Endodermal cell (in vitro differentiated cells): ENCODE measurements at regions not wholly inside any gene's neighbourhood (a gene's known extent, or its start where the extent isn't known, plus 50 kb on each side); places are given as distances from the start of the nearest gene placed in this dataset.
"Not testable (repeated sequence)": the region's sequence is repeated elsewhere in the genome, so short reads cannot be mapped to it uniquely, and the experiment has no call there.

Experiments used
- DNase-seq: peaks from one replicate; pipeline ENCODE4 v3.0.0-alpha.2; 2017
- H3K27ac ChIP-seq: 2 replicates; pipeline ENCODE4 v1.5.1; 2013; ENCODE audit warnings: mild to moderate bottlenecking, low read depth, low read length, moderate library complexity
- H3K27me3 ChIP-seq: 2 replicates; pipeline ENCODE4 v1.6.1; 2013; ENCODE audit warnings: mild to moderate bottlenecking, low read length, moderate library complexity; ENCODE audit not compliant: insufficient read depth, control insufficient read depth, poor library complexity, severe bottlenecking
- H3K36me3 ChIP-seq: 2 replicates; pipeline ENCODE4 v1.7.0; 2013; ENCODE audit warnings: mild to moderate bottlenecking, low read length, moderate library complexity; ENCODE audit not compliant: control insufficient read depth, insufficient read depth
- H3K4me1 ChIP-seq: one replicate; pipeline ENCODE4 v1.7.0; 2013; ENCODE audit warnings: low read length; ENCODE audit not compliant: control insufficient read depth, insufficient read depth
- H3K4me3 ChIP-seq: 2 replicates; pipeline ENCODE4 v1.5.1; 2013; ENCODE audit warnings: mild to moderate bottlenecking, low read length, moderate library complexity
- H3K9ac ChIP-seq: 2 replicates; pipeline ENCODE4 v1.6.1; 2013; ENCODE audit warnings: mild to moderate bottlenecking, low read length, moderate library complexity; ENCODE audit not compliant: poor library complexity, severe bottlenecking; ENCODE audit errors: extremely low read depth
- H3K9me3 ChIP-seq: 2 replicates; pipeline ENCODE4 v1.6.1; 2013; ENCODE audit warnings: mild to moderate bottlenecking, low read length, moderate library complexity; ENCODE audit not compliant: control insufficient read depth
- H3K27ac Mint-ChIP-seq: 2 replicates; pipeline ENCODE4 v1.8.0; 2020; ENCODE audit warnings: mixed read lengths
- H3K27me3 Mint-ChIP-seq: 2 replicates; pipeline ENCODE4 v1.8.0; 2021; ENCODE audit warnings: mild to moderate bottlenecking, mixed read lengths; ENCODE audit not compliant: insufficient read depth
- H3K36me3 Mint-ChIP-seq: 2 replicates; pipeline ENCODE4 v1.8.0; 2020; ENCODE audit warnings: low read depth, mixed read lengths
- H3K4me1 Mint-ChIP-seq: 2 replicates; pipeline ENCODE4 v1.8.0; 2020; ENCODE audit warnings: mixed read lengths
- H3K4me3 Mint-ChIP-seq: 2 replicates; pipeline ENCODE4 v1.8.0; 2020; ENCODE audit warnings: mild to moderate bottlenecking, moderate library complexity, mixed read lengths
- H3K9me3 Mint-ChIP-seq: 2 replicates; pipeline ENCODE4 v1.8.0; 2020; ENCODE audit warnings: mild to moderate bottlenecking, mixed read lengths
- WGBS, 2 experiments: methylation state at CpG; one replicate each; pipeline versions ENCODE4 v1.1.5 to v1.1.7; 2013; ENCODE audit warnings: missing lambda C conversion rate in 2 of 2, mixed read lengths in 1 of 2; ENCODE audit not compliant: insufficient coverage in 1 of 2, insufficient read length in 1 of 2; 5-methylcytosine and 5-hydroxymethylcytosine counted together
- TF ChIP-seq, protein P1 (sequence below): fragments of 200-600 bp; sonication (generic); conservative IDR thresholded peaks from 2 replicates; pipeline ENCODE4 v1.5.0; 2021; ENCODE audit warnings: antibody characterized with exemption, mild to moderate bottlenecking

DNA sequence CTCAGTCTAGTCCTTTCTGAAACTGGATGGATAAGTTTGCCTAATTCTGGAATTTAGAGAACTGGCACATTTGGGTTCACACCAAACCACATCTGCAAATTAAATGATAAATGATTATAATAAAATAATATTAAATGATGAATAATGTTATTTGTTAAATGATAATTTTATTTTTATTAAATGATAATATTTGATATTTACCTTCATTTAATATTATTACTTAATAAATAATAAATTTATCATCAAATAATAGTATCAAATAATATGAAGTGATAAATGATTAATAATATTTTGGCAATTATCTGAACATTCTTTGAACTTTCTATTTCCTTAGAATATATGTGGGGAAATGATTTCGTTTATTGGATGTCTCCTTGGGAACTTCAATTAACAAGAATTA is 1604.2 kb downstream of the STIM2 start:
- TF ChIP-seq, protein P1, sequence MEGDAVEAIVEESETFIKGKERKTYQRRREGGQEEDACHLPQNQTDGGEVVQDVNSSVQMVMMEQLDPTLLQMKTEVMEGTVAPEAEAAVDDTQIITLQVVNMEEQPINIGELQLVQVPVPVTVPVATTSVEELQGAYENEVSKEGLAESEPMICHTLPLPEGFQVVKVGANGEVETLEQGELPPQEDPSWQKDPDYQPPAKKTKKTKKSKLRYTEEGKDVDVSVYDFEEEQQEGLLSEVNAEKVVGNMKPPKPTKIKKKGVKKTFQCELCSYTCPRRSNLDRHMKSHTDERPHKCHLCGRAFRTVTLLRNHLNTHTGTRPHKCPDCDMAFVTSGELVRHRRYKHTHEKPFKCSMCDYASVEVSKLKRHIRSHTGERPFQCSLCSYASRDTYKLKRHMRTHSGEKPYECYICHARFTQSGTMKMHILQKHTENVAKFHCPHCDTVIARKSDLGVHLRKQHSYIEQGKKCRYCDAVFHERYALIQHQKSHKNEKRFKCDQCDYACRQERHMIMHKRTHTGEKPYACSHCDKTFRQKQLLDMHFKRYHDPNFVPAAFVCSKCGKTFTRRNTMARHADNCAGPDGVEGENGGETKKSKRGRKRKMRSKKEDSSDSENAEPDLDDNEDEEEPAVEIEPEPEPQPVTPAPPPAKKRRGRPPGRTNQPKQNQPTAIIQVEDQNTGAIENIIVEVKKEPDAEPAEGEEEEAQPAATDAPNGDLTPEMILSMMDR, result no peak
- WGBS, 2 experiments, result 60% methylated on average over 1 of the region's 1 CpG; no CpG with 5 or more reads in 1 of the 2 experiments
- DNase-seq, result no peak
- Histone ChIP-seq H3K9ac (no peak overlapping the region), H3K27ac (no peak overlapping the region), H3K27me3 (no peaks in the 10 kb centered on the region), H3K4me3 (no peak overlapping the region), H3K36me3 (no peaks in the 10 kb centered on the region), H3K4me1 (no peaks in the 10 kb centered on the region), H3K9me3 (no peaks in the 10 kb centered on the region)
- Mint-ChIP-seq H3K36me3 (no peaks in the 10 kb centered on the region), H3K4me3 (no peak overlapping the region), H3K4me1 (peaks cover 7% of the 10 kb centered on the region), H3K27me3 (no peaks in the 10 kb centered on the region), H3K27ac (no peak overlapping the region), H3K9me3 (no peaks in the 10 kb centered on the region)

DNA sequence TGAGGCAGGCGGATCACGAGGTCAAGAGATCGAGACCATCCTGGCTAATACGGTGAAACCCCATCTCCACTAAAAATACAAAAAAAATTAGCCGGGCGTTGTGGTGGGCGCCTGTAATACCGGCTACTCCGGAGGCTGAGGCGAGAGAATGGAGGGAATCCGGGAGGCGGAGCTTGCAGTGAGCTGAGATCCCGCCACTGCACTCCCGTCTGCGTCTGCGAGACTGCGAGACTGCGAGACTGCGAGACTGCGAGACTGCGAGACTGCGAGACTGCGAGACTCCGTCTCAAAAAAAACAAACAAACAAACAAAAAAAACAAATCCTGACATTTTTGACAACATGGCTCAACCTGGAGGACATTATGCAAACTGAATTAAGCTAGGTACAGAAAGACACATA is 1606.2 kb downstream of the STIM2 start:
- not testable (repeated sequence) for H3K27ac Mint-ChIP-seq, DNase-seq, H3K4me3 ChIP-seq, H3K9ac ChIP-seq, H3K4me1 Mint-ChIP-seq, H3K9me3 ChIP-seq, H3K4me3 Mint-ChIP-seq, H3K36me3 Mint-ChIP-seq, H3K27me3 ChIP-seq, H3K27me3 Mint-ChIP-seq, H3K9me3 Mint-ChIP-seq, H3K27ac ChIP-seq, H3K4me1 ChIP-seq, H3K36me3 ChIP-seq
- 90 to 98% methylated on average over 10 to 21 of the region's 24 CpGs for WGBS, 2 experiments

DNA sequence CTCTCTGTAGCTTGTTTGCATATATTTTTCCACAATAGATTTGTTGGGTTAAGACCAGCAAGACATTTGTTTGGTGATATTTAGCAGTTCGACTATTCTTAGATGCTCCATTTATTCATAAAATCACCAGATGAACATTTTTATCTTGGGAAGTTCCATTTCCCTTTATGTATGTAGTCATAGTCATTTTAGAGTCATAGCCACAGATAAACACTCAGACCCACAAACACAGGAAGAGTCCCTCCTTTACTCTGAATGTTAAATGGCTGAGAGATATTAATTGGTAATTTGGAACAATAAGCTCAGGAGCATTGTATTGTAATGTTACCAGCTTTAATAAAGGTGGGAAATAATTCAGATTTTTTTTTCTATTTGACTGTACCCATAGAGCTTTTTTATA is 1608.7 kb downstream of the STIM2 start:
- no peaks in the 10 kb centered on the region for H3K4me1 ChIP-seq
- H3K4me3 ChIP-seq, result no peak overlapping the region
- H3K9me3 ChIP-seq, result no peaks in the 10 kb centered on the region
- no peak overlapping the region for H3K9ac ChIP-seq
- Mint-ChIP-seq H3K9me3 (no peaks in the 10 kb centered on the region), H3K27me3 (peaks cover 2% of the 10 kb centered on the region), H3K4me3 (no peak overlapping the region), H3K27ac (no peak overlapping the region), H3K4me1 (peaks cover 7% of the 10 kb centered on the region), H3K36me3 (no peaks in the 10 kb centered on the region)
- TF ChIP-seq, protein P1, result no peak
- H3K36me3 ChIP-seq, result no peaks in the 10 kb centered on the region
- no peak overlapping the region for H3K27ac ChIP-seq
- 100% methylated on average over 1 of the region's 1 CpG; no CpG with 5 or more reads in 1 of the 2 experiments for WGBS, 2 experiments
- DNase-seq, result no peak
- H3K27me3 ChIP-seq, result no peaks in the 10 kb centered on the region

DNA sequence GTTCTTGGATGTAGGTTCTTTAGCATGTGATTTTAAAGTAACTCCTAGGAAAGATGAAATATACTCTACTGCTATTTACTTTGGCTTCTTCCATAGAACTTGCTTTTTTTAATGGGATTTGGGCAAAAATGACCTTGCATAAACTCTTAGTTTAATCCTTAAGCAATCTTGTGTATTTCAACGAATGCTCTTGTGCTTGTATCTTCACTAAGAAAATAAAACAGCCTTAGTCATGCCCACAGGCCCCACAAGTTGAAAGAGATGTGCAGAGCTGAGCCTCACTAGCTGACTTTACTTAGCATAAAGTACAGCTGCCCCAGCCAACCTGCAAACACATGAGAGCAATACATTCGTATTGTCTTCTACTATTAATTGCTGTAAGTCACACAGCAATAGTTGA is 1609.2 kb downstream of the STIM2 start:
- Mint-ChIP-seq H3K4me3 (no peak overlapping the region), H3K9me3 (no peaks in the 10 kb centered on the region), H3K27ac (no peak overlapping the region), H3K36me3 (no peaks in the 10 kb centered on the region), H3K4me1 (peaks cover 7% of the 10 kb centered on the region), H3K27me3 (peaks cover 2% of the 10 kb centered on the region)
- H3K27me3 ChIP-seq, result no peaks in the 10 kb centered on the region
- no peak overlapping the region for H3K27ac ChIP-seq
- TF ChIP-seq, protein P1, result no peak
- no peaks in the 10 kb centered on the region for H3K4me1 ChIP-seq
- no peak for DNase-seq
- H3K9ac ChIP-seq, result no peak overlapping the region
- WGBS, 2 experiments, result 86 to 100% methylated on average over 1 to 2 of the region's 2 CpGs
- H3K36me3 ChIP-seq, result no peaks in the 10 kb centered on the region
- H3K9me3 ChIP-seq, result no peaks in the 10 kb centered on the region
- H3K4me3 ChIP-seq, result no peak overlapping the region
